SK-N-SH (cell line): ENCODE measurements at regions not wholly inside any gene's neighbourhood (a gene's known extent, or its start where the extent isn't known, plus 50 kb on each side); places are given as distances from the start of the nearest gene placed in this dataset.

Source experiments
- CTCF ChIA-PET: fragments of 300-600, 350-600 bp; formaldehyde crosslinking; extraction: SDS; loops from one replicate; lab custom pipeline; 2021; lab: Yijun Ruan, JAX
- POLR2A ChIA-PET: fragments of 350-600 bp; sonication (Branson Sonifier 250); formaldehyde crosslinking; extraction: SDS; loops from one replicate; lab custom pipeline; 2020; ENCODE audit warnings: antibody characterized with exemption, inconsistent platforms; lab: Yijun Ruan, JAX
- DNase-seq: peaks from one replicate; pipeline ENCODE4 v3.0.0; 2012
- H2AFZ ChIP-seq: fragments of 200-600 bp; sonication (generic); 2 replicates; pipeline ENCODE4 v1.8.1; 2016; ENCODE audit warnings: antibody characterized with exemption, mild to moderate bottlenecking, low read depth
- H3F3A ChIP-seq: fragments of 200-600 bp; sonication (generic); replicated peaks from 2 replicates; pipeline ENCODE3; 2016; ENCODE audit warnings: antibody characterized with exemption, mild to moderate bottlenecking; ENCODE audit not compliant: insufficient read depth
- H3K27ac ChIP-seq, 2 experiments: fragments of 200-500 bp in 1 of 2; fragments of 200-600 bp in 1 of 2; sonication (Bioruptor generic) in 1 of 2; sonication (generic), shearing (Covaris generic) in 1 of 2; 2 replicates each; pipeline versions ENCODE4 v1.5.1 to v1.6.1; 2014 to 2016; ENCODE audit warnings: low read depth in 2 of 2, inconsistent platforms in 1 of 2, low read length in 1 of 2, mild to moderate bottlenecking in 1 of 2, mixed read lengths in 1 of 2
- H3K27me3 ChIP-seq: fragments of 200-600 bp; sonication (generic), shearing (Covaris generic); 2 replicates; pipeline ENCODE4 v1.6.1; 2016; ENCODE audit warnings: mixed run types; ENCODE audit not compliant: insufficient read depth
- H3K36me3 ChIP-seq, 2 experiments: fragments of 200-500 bp in 1 of 2; fragments of 200-600 bp in 1 of 2; sonication (Bioruptor generic) in 1 of 2; sonication (generic) in 1 of 2; replicated peaks in 1 of 2; 2 replicates each; pipeline versions ENCODE3 to v1.5.1; 2014 to 2016; ENCODE audit warnings: low read length in 1 of 2, mild to moderate bottlenecking in 1 of 2; ENCODE audit not compliant: insufficient read depth in 2 of 2, control insufficient read depth in 1 of 2
- H3K4me1 ChIP-seq, 2 experiments: fragments of 200-500 bp in 1 of 2; fragments of 200-600 bp in 1 of 2; sonication (Bioruptor generic) in 1 of 2; sonication (generic), shearing (Covaris generic) in 1 of 2; 2 replicates each; pipeline versions ENCODE4 v1.5.1 to v1.6.1; 2014 to 2016; ENCODE audit warnings: low read depth in 1 of 2, low read length in 1 of 2, mixed run types in 1 of 2; ENCODE audit not compliant: insufficient read depth in 2 of 2, control insufficient read depth in 1 of 2
- H3K4me2 ChIP-seq: fragments of 200-600 bp; sonication (generic), shearing (Covaris generic); 2 replicates; pipeline ENCODE4 v1.6.1; 2017; ENCODE audit warnings: mixed run types
- H3K4me3 ChIP-seq, 2 experiments: fragments of 200-500 bp in 1 of 2; fragments of 200-600 bp in 1 of 2; sonication (Bioruptor generic) in 1 of 2; sonication (generic), shearing (Covaris generic) in 1 of 2; 2 replicates each; pipeline versions ENCODE4 v1.5.1 to v1.8.1; 2014 to 2016; ENCODE audit warnings: low read depth in 2 of 2, inconsistent platforms in 1 of 2, low read length in 1 of 2, mild to moderate bottlenecking in 1 of 2, mixed read lengths in 1 of 2, moderate library complexity in 1 of 2
- H3K79me2 ChIP-seq: fragments of 200-600 bp; sonication (generic); 2 replicates; pipeline ENCODE4 v1.8.1; 2017; ENCODE audit warnings: mild to moderate bottlenecking; ENCODE audit not compliant: insufficient read depth
- H3K9ac ChIP-seq: fragments of 200-600 bp; sonication (generic); 2 replicates; pipeline ENCODE4 v1.6.1; 2017; ENCODE audit warnings: mixed run types
- H3K9me2 ChIP-seq: fragments of 200-600 bp; sonication (generic); 2 replicates; pipeline ENCODE4 v1.6.1; 2017; ENCODE audit warnings: mixed run types
- H3K9me3 ChIP-seq: fragments of 200-600 bp; sonication (generic); 2 replicates; pipeline ENCODE4 v1.6.1; 2017; ENCODE audit warnings: mixed run types, mild to moderate bottlenecking, moderate library complexity
- H4K20me1 ChIP-seq: fragments of 200-600 bp; sonication (generic); 2 replicates; pipeline ENCODE4 v1.6.1; 2017; ENCODE audit warnings: mild to moderate bottlenecking, mixed run types; ENCODE audit not compliant: insufficient read depth
- CHD2 ChIP-seq: fragments of 150-350 bp; IDR thresholded peaks from 2 replicates; pipeline ENCODE4 v1.6.1; 2018; ENCODE audit warnings: low read length; ENCODE audit not compliant: partially characterized antibody
- ELF1 ChIP-seq: IDR thresholded peaks from 2 replicates; pipeline ENCODE4 v1.4.0; 2012
- FOSL2 ChIP-seq: IDR thresholded peaks from 2 replicates; pipeline ENCODE4 v1.4.0; 2012; ENCODE audit warnings: low read depth, mild to moderate bottlenecking, moderate library complexity, borderline replicate concordance
- FOXJ3 ChIP-seq: sonication (generic); formaldehyde crosslinking; IDR thresholded peaks from 2 replicates; pipeline ENCODE4 v1.5.1; 2020; ENCODE audit warnings: mild to moderate bottlenecking, missing genetic modification reagents
- GABPA ChIP-seq: IDR thresholded peaks from 2 replicates; pipeline ENCODE4 v1.4.0; 2012; ENCODE audit warnings: low read depth, mild to moderate bottlenecking
- GATA2 ChIP-seq: sonication (generic); formaldehyde crosslinking; IDR thresholded peaks from 2 replicates; pipeline ENCODE4 v1.5.0; 2020; ENCODE audit warnings: mild to moderate bottlenecking, missing genetic modification reagents
- JUND ChIP-seq: IDR thresholded peaks from 2 replicates; pipeline ENCODE4 v1.4.0; 2012
- MXI1 ChIP-seq: IDR thresholded peaks from 2 replicates; pipeline ENCODE4 v1.6.1; 2012; ENCODE audit warnings: mild to moderate bottlenecking, low read depth, low read length, improper control_type of control experiment
- NRF1 ChIP-seq: IDR thresholded peaks from 2 replicates; pipeline ENCODE4 v1.6.1; 2012; ENCODE audit warnings: low read depth, mild to moderate bottlenecking, low read length
- RAD21 ChIP-seq: IDR thresholded peaks from 2 replicates; pipeline ENCODE4 v1.6.1; 2012; ENCODE audit warnings: mild to moderate bottlenecking, low read length
- REST ChIP-seq: IDR thresholded peaks from 2 replicates; pipeline ENCODE4 v1.6.1; 2012; ENCODE audit warnings: mild to moderate bottlenecking, low read depth, low read length, moderate library complexity
- SMC3 ChIP-seq: IDR thresholded peaks from 2 replicates; pipeline ENCODE4 v1.6.1; 2012; ENCODE audit warnings: low read depth, low read length, improper control_type of control experiment
- USF1 ChIP-seq: IDR thresholded peaks from 2 replicates; pipeline ENCODE4 v1.4.0; 2012; ENCODE audit warnings: low read depth, borderline replicate concordance
- WGBS: methylation state at CpG from one replicate; pipeline ENCODE4 v1.1.6; 2017; ENCODE audit warnings: low lambda C conversion rate; 5-methylcytosine and 5-hydroxymethylcytosine counted together

GRCh38 chr1:90361026-90361425, 356.1 kb downstream of the BARHL2 start:
- Histone ChIP-seq H3K9ac (no peak overlapping the region), H3K4me1 (no peaks in the 10 kb centered on the region), H3K4me2 (no peak overlapping the region), H3F3A (no peaks in the 10 kb centered on the region), H4K20me1 (no peaks in the 10 kb centered on the region), H3K36me3 (no peaks in the 10 kb centered on the region), H3K27ac (no peak overlapping the region), H3K27me3 (no peaks in the 10 kb centered on the region; the same call in 1 of the 2 replicates), H2AFZ (no peak overlapping the region), H3K9me2 (no peaks in the 10 kb centered on the region), H3K9me3 (no peaks in the 10 kb centered on the region), H3K4me3 (no peak overlapping the region), H3K79me2 (no peaks in the 10 kb centered on the region)
- WGBS = 38% methylated on average over 1 of the region's 1 CpG
- CTCF ChIA-PET = no interaction called here
- DNase-seq = no peak
- POLR2A ChIA-PET = interaction anchor here (0.6 kb wide), 1 partner anchor 316 kb away, joined by 4 read pairs; no protein-coding TSS in a partner anchor
- TF ChIP-seq ELF1 (no peak), CHD2 (no peak), GATA2 (CRISPR knock-in tag) (no peak)

- WGBS = 35% methylated on average over 6 of the region's 6 CpGs
- H3K9ac ChIP-seq = no peak overlapping the region
- no peak overlapping the region for H3K4me2 ChIP-seq
- H3K36me3 ChIP-seq = no peaks in the 10 kb centered on the region
- H2AFZ ChIP-seq = no peak overlapping the region
- H3K4me1 ChIP-seq = no peaks in the 10 kb centered on the region
- DNase-seq = no peak
- TF ChIP-seq NRF1 = no peak
- TF ChIP-seq JUND = no peak
- TF ChIP-seq RAD21 = no peak
- no peak for TF ChIP-seq SMC3
- TF ChIP-seq GABPA = no peak
- TF ChIP-seq MXI1 = no peak
- TF ChIP-seq FOSL2 = no peak
- TF ChIP-seq REST = no peak
- TF ChIP-seq ELF1 = no peak
- TF ChIP-seq USF1 = no peak
- TF ChIP-seq GATA2 (CRISPR knock-in tag) = no peak
- no peak for TF ChIP-seq FOXJ3 (CRISPR knock-in tag)
- POLR2A ChIA-PET = no interaction called here
- no peaks in the 10 kb centered on the region for H3K9me3 ChIP-seq
- H3K9me2 ChIP-seq = no peaks in the 10 kb centered on the region
- CTCF ChIA-PET = no interaction called here
- H3K79me2 ChIP-seq = no peaks in the 10 kb centered on the region
- no peaks in the 10 kb centered on the region for H4K20me1 ChIP-seq
- H3K27me3 ChIP-seq = no peaks in the 10 kb centered on the region; the same call in 1 of the 2 replicates
- H3F3A ChIP-seq = no peaks in the 10 kb centered on the region
- H3K27ac ChIP-seq = no peak overlapping the region
- H3K4me3 ChIP-seq = no peak overlapping the region
Measured at GRCh38 chr1:90359994-90360393, 357.1 kb downstream of the BARHL2 start.
